ENCODE measurements at regions not wholly inside any gene's neighbourhood (a gene's known extent, or its start where the extent isn't known, plus 50 kb on each side); places are given as distances from the start of the nearest gene placed in this dataset.

DNA sequence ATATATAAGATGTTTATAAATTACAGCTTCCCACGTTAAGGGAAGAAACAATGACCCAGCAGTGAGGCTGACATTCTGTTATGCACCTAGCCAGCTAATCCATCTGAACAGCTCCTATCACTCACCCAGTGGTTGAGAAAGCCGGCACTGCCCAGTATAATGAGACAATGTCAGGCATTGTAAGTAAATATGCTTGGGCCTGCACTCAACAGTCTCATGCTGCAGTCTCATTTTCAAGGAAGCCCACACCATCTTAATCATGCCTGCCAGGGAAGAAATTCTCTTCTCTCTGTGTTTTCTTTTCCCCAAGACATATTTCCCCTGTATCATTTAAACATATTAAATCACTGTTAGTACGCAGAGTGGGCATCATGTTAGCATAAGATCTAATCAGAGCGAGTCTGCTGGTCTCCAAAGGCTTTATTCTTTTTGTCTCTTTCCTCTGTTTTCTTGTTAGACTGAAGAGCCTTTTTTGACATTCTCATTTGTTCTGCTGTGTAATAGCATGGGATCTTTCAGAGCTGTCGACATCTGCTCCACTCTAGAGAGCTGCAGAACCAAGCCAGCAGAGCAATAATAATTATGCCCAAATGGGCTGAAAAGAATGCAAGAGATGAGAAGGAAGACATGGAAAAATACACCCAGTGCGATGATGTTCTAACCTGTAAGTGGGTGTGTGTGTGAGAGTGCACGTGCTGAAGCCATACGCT is 67.6 kb upstream of the SLC22A15 start (continued):
- no peak for TF ChIP-seq HDAC2 (IDR thresholded peaks at IDR 0.05)
- TF ChIP-seq, protein P1, sequence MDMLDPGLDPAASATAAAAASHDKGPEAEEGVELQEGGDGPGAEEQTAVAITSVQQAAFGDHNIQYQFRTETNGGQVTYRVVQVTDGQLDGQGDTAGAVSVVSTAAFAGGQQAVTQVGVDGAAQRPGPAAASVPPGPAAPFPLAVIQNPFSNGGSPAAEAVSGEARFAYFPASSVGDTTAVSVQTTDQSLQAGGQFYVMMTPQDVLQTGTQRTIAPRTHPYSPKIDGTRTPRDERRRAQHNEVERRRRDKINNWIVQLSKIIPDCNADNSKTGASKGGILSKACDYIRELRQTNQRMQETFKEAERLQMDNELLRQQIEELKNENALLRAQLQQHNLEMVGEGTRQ (IDR thresholded peaks at IDR 0.05) = no peak
- TF ChIP-seq ESRRA (IDR thresholded peaks at IDR 0.05; ENCODE audit: borderline replicate concordance, low read length) = no peak

DNA sequence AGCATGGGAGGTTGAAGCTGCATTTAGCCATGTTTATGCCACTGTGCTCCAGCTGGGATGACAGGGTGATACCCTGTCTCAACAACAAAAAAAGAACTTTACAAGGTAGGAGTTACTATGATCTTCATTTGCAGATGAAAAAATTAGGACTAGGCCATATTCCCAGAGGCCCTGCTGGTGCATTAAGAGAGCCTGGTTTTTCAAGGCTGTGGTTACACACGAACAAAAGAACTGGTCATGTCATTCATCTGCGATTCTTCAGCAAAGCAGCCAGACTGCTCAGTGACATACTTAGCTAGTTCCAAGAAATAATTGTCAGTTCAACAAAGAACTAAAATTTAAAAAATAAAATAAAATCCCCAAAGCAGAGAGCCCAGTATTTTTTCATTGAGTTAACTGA is 66.1 kb upstream of the SLC22A15 start:
- no peak for FAIRE-seq
- Histone ChIP-seq H3K4me3 (no peak overlapping the region), H3K4me1 (no peaks in the 10 kb centered on the region), H3K27ac (no peak overlapping the region), H3K9me3 (no peaks in the 10 kb centered on the region; the same call in 2 of the 3 replicates), H3K4me2 (no peak overlapping the region)
- no peak for ATAC-seq
- TF ChIP-seq RARB (CRISPR knock-in tag; IDR thresholded peaks at IDR 0.05) (no peak), FOXS1 (CRISPR knock-in tag; IDR thresholded peaks at IDR 0.05) (no peak), TP53 (CRISPR knock-in tag; IDR thresholded peaks at IDR 0.05) (no peak)
- POLR2A ChIA-PET = no interaction called here
- 56% methylated on average over 2 of the region's 2 CpGs for WGBS (ENCODE audit: missing lambda C conversion rate)
- DNase-seq (ENCODE audit: low read depth in 1 of 2, low spot score in 1 of 2) = no peak
- CTCF ChIA-PET = interaction anchor here (0.6 kb wide), 1 partner anchor 47 kb away, joined by 4 read pairs; no protein-coding TSS in a partner anchor

DNA sequence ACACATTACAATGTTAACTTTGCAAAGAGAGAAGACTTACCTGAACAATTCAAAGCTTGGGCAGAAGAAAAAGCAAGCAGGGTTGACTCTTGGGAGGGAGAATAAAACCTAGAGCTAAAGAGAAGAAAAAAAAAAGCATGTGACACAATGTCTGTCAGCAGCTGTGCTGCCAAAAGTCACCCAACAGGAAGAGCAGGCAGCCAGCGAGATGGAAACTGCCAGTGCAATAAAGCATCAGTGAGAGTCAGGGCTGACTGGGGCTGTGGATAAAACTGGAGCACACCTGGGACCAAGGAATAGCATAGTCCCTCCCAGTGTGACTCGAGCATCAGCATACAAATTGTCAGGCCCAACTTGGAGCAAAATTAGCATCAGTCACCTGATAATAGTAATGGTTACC is 65.0 kb upstream of the SLC22A15 start:
- 8% methylated on average over 2 of the region's 2 CpGs for WGBS (ENCODE audit: missing lambda C conversion rate)
- ChIA-PET CTCF (no interaction called here), POLR2A (no interaction called here)
- H3K27ac ChIP-seq = no peak overlapping the region
- DNase-seq (ENCODE audit: low read depth in 1 of 2, low spot score in 1 of 2) = no peak
- no peak for ATAC-seq
- TF ChIP-seq, protein P2, sequence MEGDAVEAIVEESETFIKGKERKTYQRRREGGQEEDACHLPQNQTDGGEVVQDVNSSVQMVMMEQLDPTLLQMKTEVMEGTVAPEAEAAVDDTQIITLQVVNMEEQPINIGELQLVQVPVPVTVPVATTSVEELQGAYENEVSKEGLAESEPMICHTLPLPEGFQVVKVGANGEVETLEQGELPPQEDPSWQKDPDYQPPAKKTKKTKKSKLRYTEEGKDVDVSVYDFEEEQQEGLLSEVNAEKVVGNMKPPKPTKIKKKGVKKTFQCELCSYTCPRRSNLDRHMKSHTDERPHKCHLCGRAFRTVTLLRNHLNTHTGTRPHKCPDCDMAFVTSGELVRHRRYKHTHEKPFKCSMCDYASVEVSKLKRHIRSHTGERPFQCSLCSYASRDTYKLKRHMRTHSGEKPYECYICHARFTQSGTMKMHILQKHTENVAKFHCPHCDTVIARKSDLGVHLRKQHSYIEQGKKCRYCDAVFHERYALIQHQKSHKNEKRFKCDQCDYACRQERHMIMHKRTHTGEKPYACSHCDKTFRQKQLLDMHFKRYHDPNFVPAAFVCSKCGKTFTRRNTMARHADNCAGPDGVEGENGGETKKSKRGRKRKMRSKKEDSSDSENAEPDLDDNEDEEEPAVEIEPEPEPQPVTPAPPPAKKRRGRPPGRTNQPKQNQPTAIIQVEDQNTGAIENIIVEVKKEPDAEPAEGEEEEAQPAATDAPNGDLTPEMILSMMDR (IDR thresholded peaks at IDR 0.05) = no peak
- TF ChIP-seq BHLHE40 (IDR thresholded peaks at IDR 0.05; ENCODE audit: low read depth, low read length) (no peak), HOXB13 (CRISPR knock-in tag; IDR thresholded peaks at IDR 0.05; ENCODE audit: low read depth) (no peak), GATA3 (IDR thresholded peaks at IDR 0.05; ENCODE audit: borderline replicate concordance) (no peak), EP300 (IDR thresholded peaks at IDR 0.05) (no peak), RCOR1 (IDR thresholded peaks at IDR 0.05; ENCODE audit: low read depth, low read length) (no peak)
- TF ChIP-seq, protein P1 (IDR thresholded peaks at IDR 0.05) = no peak
- no peak for FAIRE-seq
- H3K4me2 ChIP-seq = no peak overlapping the region
- no peaks in the 10 kb centered on the region; the same call in 2 of the 3 replicates for H3K9me3 ChIP-seq
- no peak overlapping the region for H3K4me3 ChIP-seq
- H3K4me1 ChIP-seq = no peaks in the 10 kb centered on the region

DNA sequence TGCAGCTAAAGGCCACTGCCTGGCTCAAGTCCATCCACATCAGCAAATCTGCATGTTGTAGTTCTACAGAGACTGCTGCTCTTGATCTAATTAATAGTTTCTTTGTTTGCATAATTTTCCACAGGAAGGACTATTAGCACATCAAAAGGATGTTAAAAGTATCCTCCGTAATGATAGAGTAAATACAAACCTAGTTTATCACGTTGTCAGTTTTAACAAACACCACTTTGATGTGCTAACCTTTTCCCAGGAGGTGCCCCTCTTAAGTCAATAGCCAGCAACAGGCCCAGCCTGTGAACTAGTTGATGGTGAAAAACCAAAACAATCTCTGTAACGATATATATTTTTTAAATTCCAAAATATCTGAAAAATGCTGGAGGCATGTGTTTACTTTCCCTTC is 64.2 kb upstream of the SLC22A15 start:
- TF ChIP-seq RARB (CRISPR knock-in tag; IDR thresholded peaks at IDR 0.05) = no peak
- no peak for TF ChIP-seq HOXB13 (CRISPR knock-in tag; IDR thresholded peaks at IDR 0.05; ENCODE audit: low read depth)
- no peak for TF ChIP-seq JUNB (IDR thresholded peaks at IDR 0.05)
- TF ChIP-seq SMC3 (IDR thresholded peaks at IDR 0.05) = no peak
- no peak for TF ChIP-seq MAFK (IDR thresholded peaks at IDR 0.05; ENCODE audit: partially characterized antibody)
- H3K4me3 ChIP-seq = no peak overlapping the region
- FAIRE-seq (no peak), DNase-seq (ENCODE audit: low read depth in 1 of 2, low spot score in 1 of 2) (no peak), ATAC-seq (no peak)
- 25% methylated on average over 3 of the region's 3 CpGs for WGBS (ENCODE audit: missing lambda C conversion rate)
- H3K4me2 ChIP-seq = no peak overlapping the region
- POLR2A ChIA-PET = no interaction called here
- H3K27ac ChIP-seq = no peak overlapping the region
- H3K9me3 ChIP-seq = no peaks in the 10 kb centered on the region; the same call in 2 of the 3 replicates
- H3K4me1 ChIP-seq = no peaks in the 10 kb centered on the region
- CTCF ChIA-PET = no interaction called here

DNA sequence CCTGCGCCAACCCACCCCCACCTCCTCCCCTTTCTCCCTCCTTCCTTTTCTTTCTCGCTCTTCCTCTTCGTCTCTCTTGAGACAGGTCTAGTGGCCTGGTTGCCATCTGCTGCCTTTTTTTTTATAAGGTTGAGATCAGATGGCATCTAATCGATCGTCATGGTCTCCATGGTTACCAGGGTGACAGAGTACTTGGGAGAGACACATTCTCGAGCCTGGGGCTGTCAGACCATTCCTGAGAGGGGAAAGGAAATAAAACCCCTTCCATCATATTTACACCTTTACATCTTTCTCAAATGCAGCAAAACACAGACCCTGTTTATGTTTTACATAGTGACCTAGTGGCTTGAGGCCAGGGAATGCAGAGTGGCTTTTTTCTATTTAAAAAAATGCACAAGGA is 53.5 kb upstream of the SLC22A15 start:
- Histone ChIP-seq H3K4me2 (no peak overlapping the region), H3K4me1 (no peaks in the 10 kb centered on the region), H3K4me3 (no peak overlapping the region), H3K27ac (no peak overlapping the region), H3K9me3 (no peaks in the 10 kb centered on the region)
- no peak for DNase-seq (ENCODE audit: low read depth in 1 of 2, low spot score in 1 of 2)
- 68% methylated on average over 6 of the region's 6 CpGs for WGBS (ENCODE audit: missing lambda C conversion rate)
- CTCF ChIA-PET = no interaction called here
- POLR2A ChIA-PET = no interaction called here
- no peak for ATAC-seq
- FAIRE-seq = no peak
- no peak for TF ChIP-seq BHLHE40 (IDR thresholded peaks at IDR 0.05; ENCODE audit: low read depth, low read length)
- TF ChIP-seq POLR2A (IDR thresholded peaks at IDR 0.05; ENCODE audit: low read length) = no peak
- TF ChIP-seq FOSL2 (IDR thresholded peaks at IDR 0.05) = no peak
- TF ChIP-seq FOSL2 (CRISPR knock-in tag; IDR thresholded peaks at IDR 0.05) = no peak
- no peak for TF ChIP-seq TFCP2L1 (CRISPR knock-in tag; IDR thresholded peaks at IDR 0.05)
- TF ChIP-seq RARB (CRISPR knock-in tag; IDR thresholded peaks at IDR 0.05) = no peak
- TF ChIP-seq HOXA7 (CRISPR knock-in tag; IDR thresholded peaks at IDR 0.05) = no peak
- TF ChIP-seq, protein P3, sequence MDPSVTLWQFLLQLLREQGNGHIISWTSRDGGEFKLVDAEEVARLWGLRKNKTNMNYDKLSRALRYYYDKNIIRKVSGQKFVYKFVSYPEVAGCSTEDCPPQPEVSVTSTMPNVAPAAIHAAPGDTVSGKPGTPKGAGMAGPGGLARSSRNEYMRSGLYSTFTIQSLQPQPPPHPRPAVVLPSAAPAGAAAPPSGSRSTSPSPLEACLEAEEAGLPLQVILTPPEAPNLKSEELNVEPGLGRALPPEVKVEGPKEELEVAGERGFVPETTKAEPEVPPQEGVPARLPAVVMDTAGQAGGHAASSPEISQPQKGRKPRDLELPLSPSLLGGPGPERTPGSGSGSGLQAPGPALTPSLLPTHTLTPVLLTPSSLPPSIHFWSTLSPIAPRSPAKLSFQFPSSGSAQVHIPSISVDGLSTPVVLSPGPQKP (IDR thresholded peaks at IDR 0.05; ENCODE audit: low read depth, low read length) = no peak
- TF ChIP-seq, protein P4, sequence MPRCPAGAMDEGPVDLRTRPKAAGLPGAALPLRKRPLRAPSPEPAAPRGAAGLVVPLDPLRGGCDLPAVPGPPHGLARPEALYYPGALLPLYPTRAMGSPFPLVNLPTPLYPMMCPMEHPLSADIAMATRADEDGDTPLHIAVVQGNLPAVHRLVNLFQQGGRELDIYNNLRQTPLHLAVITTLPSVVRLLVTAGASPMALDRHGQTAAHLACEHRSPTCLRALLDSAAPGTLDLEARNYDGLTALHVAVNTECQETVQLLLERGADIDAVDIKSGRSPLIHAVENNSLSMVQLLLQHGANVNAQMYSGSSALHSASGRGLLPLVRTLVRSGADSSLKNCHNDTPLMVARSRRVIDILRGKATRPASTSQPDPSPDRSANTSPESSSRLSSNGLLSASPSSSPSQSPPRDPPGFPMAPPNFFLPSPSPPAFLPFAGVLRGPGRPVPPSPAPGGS (IDR thresholded peaks at IDR 0.05) = no peak
- TF ChIP-seq POLR2AphosphoS2 (conservative IDR thresholded peaks at IDR 0.05; ENCODE audit: low read length) = no peak
